ENCODE measurements at regions not wholly inside any gene's neighbourhood (a gene's known extent, or its start where the extent isn't known, plus 50 kb on each side); places are given as distances from the start of the nearest gene placed in this dataset.

- intact Hi-C loops (cut with DNase I; ENCODE audit: low total_unique reads), result no loop called here
- no peak overlapping the region for H3K4me3 ChIP-seq
- in situ Hi-C loops (cut with MboI; ENCODE audit: low sequenced_read_pairs in 4 of 4), result no loop called here
- H3K4me1 ChIP-seq, result no peaks in the 10 kb centered on the region
- no peaks in the 10 kb centered on the region for H3K27me3 ChIP-seq
- no peaks in the 10 kb centered on the region for H3K36me3 ChIP-seq
- ATAC-seq (no peak), DNase-seq (no peak)
- H3K9me3 ChIP-seq, result no peaks in the 10 kb centered on the region
- no peak overlapping the region for H3K27ac ChIP-seq
- no peak for TF ChIP-seq CTCF (IDR thresholded peaks at IDR 0.05 in 4 of 5, conservative IDR thresholded peaks at IDR 0.05 in 1 of 5)
- TF ChIP-seq POLR2A (IDR thresholded peaks at IDR 0.05), result no peak
These were observed 1292.6 kb downstream of the SI start for GRCh38 chr3:163785693-163786092.

DNA sequence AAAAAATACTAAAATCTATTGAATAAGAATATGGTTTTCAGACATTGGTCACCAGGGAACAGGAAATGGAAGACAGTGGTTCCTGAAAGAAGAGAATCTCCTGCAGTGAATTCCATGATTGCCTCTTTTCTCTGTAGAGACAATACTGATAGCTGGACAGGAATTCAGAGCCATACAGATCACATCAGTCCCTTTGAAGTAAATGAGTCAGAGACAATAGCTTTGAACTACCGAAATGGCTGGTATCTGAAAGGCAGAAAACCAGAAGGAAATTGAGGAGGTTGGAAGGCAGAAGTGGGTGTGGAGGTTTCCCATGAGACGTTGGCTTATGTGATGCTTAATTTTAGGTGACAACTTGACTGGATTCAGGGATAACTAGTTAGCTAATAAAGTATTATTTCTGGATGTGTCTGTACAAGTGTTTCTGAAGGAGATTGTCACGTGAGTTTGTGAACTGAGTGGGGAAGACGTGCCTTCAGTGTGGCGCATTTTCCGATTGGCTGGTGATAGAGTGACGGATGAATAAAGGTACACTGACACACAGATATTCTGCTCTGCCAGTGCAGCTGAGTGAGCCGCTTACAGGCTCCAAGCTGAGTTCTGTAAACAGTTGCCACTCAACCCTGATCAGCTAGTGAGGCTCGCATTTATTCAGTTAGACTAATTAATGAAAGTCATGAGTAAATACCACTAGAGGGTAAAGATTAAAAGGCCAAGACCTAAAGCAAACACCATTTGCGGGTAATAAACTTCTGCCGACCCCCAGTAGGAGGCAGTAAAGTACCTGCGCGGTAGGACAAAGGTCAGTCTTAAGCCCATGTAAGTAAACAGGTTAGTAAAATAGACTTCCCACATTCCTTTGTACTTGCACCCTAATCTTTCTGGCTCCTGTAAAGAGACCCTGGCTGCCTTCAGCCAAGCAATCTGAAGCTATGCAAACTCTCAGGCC lies 1298.6 kb downstream of the SI start:
- Histone ChIP-seq H3K9me3 (no peaks in the 10 kb centered on the region), H3K27ac (no peak overlapping the region), H3K4me3 (no peak overlapping the region), H3K36me3 (no peaks in the 10 kb centered on the region), H3K27me3 (no peaks in the 10 kb centered on the region), H3K4me1 (no peaks in the 10 kb centered on the region)
- TF ChIP-seq CTCF (IDR thresholded peaks at IDR 0.05 in 4 of 5, conservative IDR thresholded peaks at IDR 0.05 in 1 of 5), result no peak
- no peak for TF ChIP-seq POLR2A (IDR thresholded peaks at IDR 0.05)
- in situ Hi-C loops (cut with MboI; ENCODE audit: low sequenced_read_pairs in 4 of 4) (no loop called here), intact Hi-C loops (cut with DNase I; ENCODE audit: low total_unique reads) (no loop called here)
- no peak for ATAC-seq
- no peak for DNase-seq

DNA sequence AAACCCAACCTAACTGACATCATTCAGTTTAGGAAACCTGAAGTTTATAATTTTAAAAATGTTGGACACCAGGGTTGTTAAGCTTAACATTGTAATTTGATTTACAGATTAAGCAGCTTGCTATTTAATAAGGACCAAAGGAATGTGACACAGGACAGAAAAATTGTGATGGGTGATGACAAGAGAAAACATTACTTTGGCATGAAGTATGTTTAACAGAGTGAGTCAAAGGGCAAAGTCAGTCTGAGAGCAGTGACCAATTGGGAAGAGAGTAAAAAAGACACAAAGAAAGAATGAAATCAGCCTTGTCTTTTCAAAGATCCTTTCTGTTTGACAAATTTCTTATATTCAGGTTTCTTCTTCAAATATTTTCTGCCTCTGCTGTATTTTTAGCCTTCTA lies 1301.6 kb downstream of the SI start:
- Histone ChIP-seq H3K9me3 (no peaks in the 10 kb centered on the region), H3K4me3 (no peak overlapping the region), H3K36me3 (no peaks in the 10 kb centered on the region), H3K4me1 (no peaks in the 10 kb centered on the region), H3K27ac (no peak overlapping the region), H3K27me3 (no peaks in the 10 kb centered on the region)
- DNase-seq (no peak), ATAC-seq (no peak)
- in situ Hi-C loops (cut with MboI; ENCODE audit: low sequenced_read_pairs in 4 of 4), result no loop called here
- TF ChIP-seq POLR2A (IDR thresholded peaks at IDR 0.05) (no peak), CTCF (IDR thresholded peaks at IDR 0.05 in 4 of 5, conservative IDR thresholded peaks at IDR 0.05 in 1 of 5) (no peak)
- intact Hi-C loops (cut with DNase I; ENCODE audit: low total_unique reads), result no loop called here

DNA sequence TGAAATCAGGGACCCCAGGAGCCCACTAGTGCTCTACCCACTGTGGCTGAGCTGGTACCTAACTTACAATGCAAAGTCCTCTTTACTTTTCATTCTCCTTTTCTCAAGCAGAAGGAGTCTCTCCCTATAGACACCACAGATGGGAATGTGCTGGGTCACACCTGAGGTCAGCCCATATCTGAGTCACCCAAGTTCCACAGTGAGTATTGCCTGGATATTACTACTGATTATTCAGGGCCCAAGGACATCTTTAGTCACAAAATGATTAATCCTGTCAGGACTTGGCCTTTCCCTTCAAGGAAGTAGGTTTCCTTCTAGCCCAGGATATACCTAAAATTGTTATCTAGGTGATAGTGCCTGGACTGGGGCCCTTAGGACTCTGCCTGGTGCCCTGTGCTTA lies 1305.2 kb downstream of the SI start:
- intact Hi-C loops (cut with DNase I; ENCODE audit: low total_unique reads), result no loop called here
- in situ Hi-C loops (cut with MboI; ENCODE audit: low sequenced_read_pairs in 4 of 4), result no loop called here
- no peak for TF ChIP-seq CTCF (IDR thresholded peaks at IDR 0.05 in 4 of 5, conservative IDR thresholded peaks at IDR 0.05 in 1 of 5)
- TF ChIP-seq POLR2A (IDR thresholded peaks at IDR 0.05), result no peak

More for the DNA sequence above, 1305.2 kb downstream of the SI start:
- Histone ChIP-seq H3K9me3 (no peaks in the 10 kb centered on the region), H3K4me3 (no peak overlapping the region), H3K36me3 (no peaks in the 10 kb centered on the region), H3K27me3 (no peaks in the 10 kb centered on the region), H3K4me1 (no peaks in the 10 kb centered on the region), H3K27ac (no peak overlapping the region)
- ATAC-seq (no peak), DNase-seq (no peak)

All from gastrocnemius medialis (tissue), 4 donors.